GM12878 (cell line): ENCODE measurements at regions not wholly inside any gene's neighbourhood (a gene's known extent, or its start where the extent isn't known, plus 50 kb on each side); places are given as distances from the start of the nearest gene placed in this dataset.

Experiments used
- ATAC-seq: fragments of 200-7000 bp; cut with Tn5 transposase; 3 replicates; pipeline ENCODE4 v1.9.1; 2020; ENCODE audit warnings: mild to moderate bottlenecking, moderate library complexity
- BruUV-seq: library from RNA; stranded (reverse); fragments of 400-500 nt; replicated peaks from 2 replicates; lab custom pipeline; 2021; lab: Mats Ljungman, UMichigan
- CTCF ChIA-PET: fragments of 300-600 bp; sonication (Branson Sonifier 250); formaldehyde crosslinking; extraction: SDS; loops from one replicate; lab custom pipeline; 2021; ENCODE audit warnings: inconsistent platforms; lab: Yijun Ruan, JAX
- POLR2A ChIA-PET: fragments of 350-600 bp; formaldehyde crosslinking; extraction: SDS; loops from one replicate; lab custom pipeline; 2021; ENCODE audit warnings: inconsistent platforms; lab: Charles Lee
- RAD21 ChIA-PET: fragments of 300-600 bp; sonication (Branson Sonifier 250); formaldehyde crosslinking; loops from one replicate; lab custom pipeline; 2023; ENCODE audit warnings: antibody characterized with exemption; ENCODE audit not compliant: unreplicated experiment; lab: Charles Lee
- SMC1A ChIA-PET: fragments of 300-600 bp; sonication (Branson Sonifier 250); formaldehyde crosslinking; loops from one replicate; lab custom pipeline; 2023; ENCODE audit not compliant: unreplicated experiment, uncharacterized antibody; lab: Charles Lee
- DNase-seq: peaks from one replicate; pipeline ENCODE4 v3.0.0-alpha.2; 2011; ENCODE audit warnings: low read depth, low spot score
- FAIRE-seq: peaks from 3 replicates; lab custom pipeline; 2011; peaks lifted over from hg19 to GRCh38; lab: Jason Lieb, UNC
- H2AFZ ChIP-seq: 2 replicates; pipeline ENCODE4 v1.6.0; 2011; ENCODE audit warnings: low read depth, low read length, control low read depth; ENCODE audit not compliant: control insufficient read depth
- H3K27ac ChIP-seq: 2 replicates; pipeline ENCODE4 v1.5.1; 2011; ENCODE audit warnings: control low read depth; ENCODE audit not compliant: control insufficient read depth, insufficient read depth
- H3K27me3 ChIP-seq, 2 experiments: replicated peaks in 1 of 2; 2 replicates each; pipeline versions ENCODE4 v1.6.0 to v1.6.1; 2011; ENCODE audit warnings: low read length in 1 of 2; ENCODE audit not compliant: control insufficient read depth in 2 of 2, insufficient read depth in 2 of 2
- H3K36me3 ChIP-seq, 2 experiments: 2 replicates each; pipeline ENCODE4 v1.5.1; 2011; ENCODE audit warnings: low read length in 1 of 2; ENCODE audit not compliant: control insufficient read depth in 2 of 2, insufficient read depth in 2 of 2
- H3K4me1 ChIP-seq: 2 replicates; pipeline ENCODE4 v1.6.1; 2011; ENCODE audit warnings: mild to moderate bottlenecking, low read length, moderate library complexity, mixed read lengths; ENCODE audit not compliant: control insufficient read depth, insufficient read depth
- H3K4me2 ChIP-seq: 2 replicates; pipeline ENCODE4 v1.6.0; 2011; ENCODE audit warnings: control low read depth; ENCODE audit not compliant: control insufficient read depth, insufficient read depth
- H3K4me3 ChIP-seq: fragments of 200-600 bp; sonication (generic); 2 replicates; pipeline ENCODE4 v1.5.1; 2016
- H3K79me2 ChIP-seq: 2 replicates; pipeline ENCODE4 v1.6.0; 2011; ENCODE audit warnings: low read length; ENCODE audit not compliant: control insufficient read depth, insufficient read depth
- H3K9ac ChIP-seq: 2 replicates; pipeline ENCODE4 v1.8.0; 2011; ENCODE audit warnings: low read length, control low read depth, mixed read lengths; ENCODE audit not compliant: control insufficient read depth, insufficient read depth
- H3K9me3 ChIP-seq: replicated peaks from 3 replicates; pipeline ENCODE4 v1.5.1; 2011; ENCODE audit warnings: mild to moderate bottlenecking, low read length; ENCODE audit not compliant: control insufficient read depth, insufficient read depth
- H4K20me1 ChIP-seq: 2 replicates; pipeline ENCODE4 v1.6.0; 2011; ENCODE audit not compliant: control insufficient read depth, insufficient read depth
- BMI1 ChIP-seq: fragments of 450-650 bp; IDR thresholded peaks from 2 replicates; pipeline ENCODE4 v1.6.1; 2016; ENCODE audit warnings: mild to moderate bottlenecking, moderate library complexity, borderline replicate concordance
- ZBTB11 ChIP-seq: fragments of 450-650 bp; formaldehyde crosslinking; IDR thresholded peaks from 2 replicates; pipeline ENCODE4 v1.5.0; 2022; ENCODE audit warnings: mild to moderate bottlenecking, missing genetic modification characterization
- ZNF217 ChIP-seq: fragments of 450-650 bp; IDR thresholded peaks from 2 replicates; pipeline ENCODE4 v1.6.1; 2017; ENCODE audit warnings: antibody characterized with exemption, mild to moderate bottlenecking
- WGBS: methylation state at CpG from one replicate; pipeline ENCODE4 v1.1.6; 2016; ENCODE audit warnings: low lambda C conversion rate; ENCODE audit not compliant: insufficient replicate concordance, insufficient coverage; ENCODE audit errors: missing lambda C conversion rate; 5-methylcytosine and 5-hydroxymethylcytosine counted together
- in situ Hi-C: fragments of 300-500 bp; cut with MboI; formaldehyde crosslinking; loops from 9 replicates; pipeline ENCODE4 v1.14.3; 2018; ENCODE audit warnings: mixed read lengths
- intact Hi-C: fragments of 100-400 bp; cut with micrococcal nuclease; formaldehyde crosslinking; loops from one replicate; pipeline ENCODE4 v1.14.2; 2022; ENCODE audit not compliant: unreplicated experiment
- TF ChIP-seq, protein P1 (sequence below): fragments of 450-650 bp; IDR thresholded peaks from 2 replicates; pipeline ENCODE4 v1.6.1; 2016; ENCODE audit warnings: mild to moderate bottlenecking

DNA sequence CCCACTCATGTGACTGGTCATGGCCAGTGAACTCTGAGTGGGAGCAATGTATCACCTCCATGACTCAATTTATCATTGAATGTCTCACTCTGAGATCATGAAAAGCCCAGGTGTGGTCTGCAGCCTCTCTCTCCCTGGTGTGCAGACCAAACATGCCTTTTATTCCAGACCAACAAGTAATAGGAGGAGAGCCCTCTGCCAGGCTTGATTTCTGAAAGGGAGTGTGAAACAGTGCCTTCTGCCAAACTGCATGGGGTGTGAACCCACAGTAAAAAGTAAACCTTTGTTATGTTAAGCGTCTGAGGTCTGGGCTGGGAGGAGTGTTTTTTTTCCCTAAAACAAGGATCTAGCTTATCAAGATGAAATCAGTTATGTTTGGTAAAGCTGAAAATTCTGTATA, 601.2 kb downstream of the ADCYAP1 start:
- Histone ChIP-seq H3K36me3 (no peaks in the 10 kb centered on the region), H3K4me1 (no peaks in the 10 kb centered on the region), H3K27ac (no peak overlapping the region), H2AFZ (no peak overlapping the region), H3K4me2 (no peak overlapping the region), H3K27me3 (no peaks in the 10 kb centered on the region), H3K9ac (no peak overlapping the region), H4K20me1 (no peaks in the 10 kb centered on the region), H3K4me3 (no peak overlapping the region), H3K9me3 (no peaks in the 10 kb centered on the region), H3K79me2 (no peaks in the 10 kb centered on the region)
- intact Hi-C loops (no loop called here), in situ Hi-C loops (no loop called here)
- RAD21 ChIA-PET: no interaction called here
- 100% methylated on average over 1 of the region's 1 CpG for WGBS
- TF ChIP-seq, protein P1, sequence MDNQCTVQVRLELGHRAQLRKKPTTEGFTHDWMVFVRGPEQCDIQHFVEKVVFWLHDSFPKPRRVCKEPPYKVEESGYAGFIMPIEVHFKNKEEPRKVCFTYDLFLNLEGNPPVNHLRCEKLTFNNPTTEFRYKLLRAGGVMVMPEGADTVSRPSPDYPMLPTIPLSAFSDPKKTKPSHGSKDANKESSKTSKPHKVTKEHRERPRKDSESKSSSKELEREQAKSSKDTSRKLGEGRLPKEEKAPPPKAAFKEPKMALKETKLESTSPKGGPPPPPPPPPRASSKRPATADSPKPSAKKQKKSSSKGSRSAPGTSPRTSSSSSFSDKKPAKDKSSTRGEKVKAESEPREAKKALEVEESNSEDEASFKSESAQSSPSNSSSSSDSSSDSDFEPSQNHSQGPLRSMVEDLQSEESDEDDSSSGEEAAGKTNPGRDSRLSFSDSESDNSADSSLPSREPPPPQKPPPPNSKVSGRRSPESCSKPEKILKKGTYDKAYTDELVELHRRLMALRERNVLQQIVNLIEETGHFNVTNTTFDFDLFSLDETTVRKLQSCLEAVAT: no peak
- TF ChIP-seq ZNF217 (no peak), ZBTB11 (no peak), BMI1 (no peak)
- ATAC-seq (no peak), FAIRE-seq (no peak), DNase-seq (no peak)
- CTCF ChIA-PET: no interaction called here
- SMC1A ChIA-PET: no interaction called here
- POLR2A ChIA-PET: no interaction called here
- BruUV-seq: no TSS peak
